Neuronal stem cell (in vitro differentiated cells): ENCODE measurements at regions not wholly inside any gene's neighbourhood (a gene's known extent, or its start where the extent isn't known, plus 50 kb on each side); places are given as distances from the start of the nearest gene placed in this dataset.

Experiments used
- DNase-seq: peaks from one replicate; pipeline ENCODE4 v3.0.0-alpha.2; 2013; ENCODE audit warnings: low spot score
- H2AFZ ChIP-seq: one replicate; pipeline ENCODE4 v1.6.1; 2013; ENCODE audit warnings: mild to moderate bottlenecking, low read length, inconsistent platforms
- H2AK5ac ChIP-seq: 2 replicates; pipeline ENCODE4 v1.6.1; 2013; ENCODE audit warnings: low read depth, mild to moderate bottlenecking, inconsistent platforms, low read length, moderate library complexity, mixed read lengths
- H2BK120ac ChIP-seq: 2 replicates; pipeline ENCODE4 v1.6.1; 2013; ENCODE audit warnings: low read depth, mild to moderate bottlenecking, inconsistent platforms, low read length, moderate library complexity, mixed read lengths
- H2BK12ac ChIP-seq: one replicate; pipeline ENCODE4 v1.6.1; 2013; ENCODE audit warnings: low read length, inconsistent platforms
- H2BK15ac ChIP-seq: 2 replicates; pipeline ENCODE4 v1.6.1; 2013; ENCODE audit warnings: mild to moderate bottlenecking, low read length, inconsistent platforms, mixed read lengths
- H2BK5ac ChIP-seq: one replicate; pipeline ENCODE4 v1.6.1; 2013; ENCODE audit warnings: inconsistent platforms, mild to moderate bottlenecking, low read length, moderate library complexity
- H3K14ac ChIP-seq: one replicate; pipeline ENCODE4 v1.6.1; 2013; ENCODE audit warnings: low read length, inconsistent platforms
- H3K18ac ChIP-seq: 2 replicates; pipeline ENCODE4 v1.6.1; 2013; ENCODE audit warnings: low read length, inconsistent platforms
- H3K23ac ChIP-seq: 2 replicates; pipeline ENCODE4 v1.6.1; 2013; ENCODE audit warnings: low read depth, mild to moderate bottlenecking, mixed read lengths, low read length, inconsistent platforms; ENCODE audit not compliant: poor library complexity
- H3K27ac ChIP-seq: replicated peaks from 3 replicates; pipeline ENCODE4 v1.5.1; 2013; ENCODE audit warnings: low read length, inconsistent platforms
- H3K27me3 ChIP-seq, 3 experiments: 2 replicates each; pipeline ENCODE4 v1.6.1; 2013; ENCODE audit warnings: low read length in 3 of 3, mild to moderate bottlenecking in 2 of 3, inconsistent platforms in 1 of 3, low read depth in 1 of 3, mixed read lengths in 1 of 3, moderate library complexity in 1 of 3; ENCODE audit not compliant: control insufficient read depth in 3 of 3, insufficient read depth in 3 of 3
- H3K36me3 ChIP-seq, 2 donors: replicated peaks in 1 of 2; 2 replicates each; pipeline ENCODE4 v1.6.1; 2013; ENCODE audit warnings: low read length in 2 of 2; ENCODE audit not compliant: control insufficient read depth in 2 of 2, insufficient read depth in 2 of 2
- H3K4ac ChIP-seq: 2 replicates; pipeline ENCODE4 v1.6.1; 2013; ENCODE audit warnings: inconsistent platforms, mild to moderate bottlenecking, low read length, moderate library complexity
- H3K4me1 ChIP-seq, 2 donors: 1 replicate in 1 of 2; 2 replicates in 1 of 2; pipeline ENCODE4 v1.6.1; 2013; ENCODE audit warnings: low read length in 2 of 2, low read depth in 1 of 2; ENCODE audit not compliant: control insufficient read depth in 2 of 2, insufficient read depth in 1 of 2
- H3K4me2 ChIP-seq: one replicate; pipeline ENCODE4 v1.6.1; 2013; ENCODE audit warnings: mild to moderate bottlenecking, low read length, inconsistent platforms; ENCODE audit not compliant: insufficient read depth, poor library complexity, severe bottlenecking
- H3K4me3 ChIP-seq, 2 donors: 2 replicates each; pipeline ENCODE4 v1.5.1; 2013; ENCODE audit warnings: low read length in 2 of 2, mild to moderate bottlenecking in 2 of 2, inconsistent platforms in 1 of 2, moderate library complexity in 1 of 2
- H3K79me1 ChIP-seq: one replicate; pipeline ENCODE4 v1.6.1; 2013; ENCODE audit warnings: low read depth, mild to moderate bottlenecking, inconsistent platforms, low read length, moderate library complexity
- H3K9ac ChIP-seq: one replicate; pipeline ENCODE4 v1.6.1; 2013; ENCODE audit warnings: mild to moderate bottlenecking, low read depth, low read length, inconsistent platforms; ENCODE audit not compliant: poor library complexity
- H3K9me3 ChIP-seq, 2 donors: replicated peaks in 1 of 2; 2 replicates each; pipeline versions ENCODE3 to v1.6.1; 2013; ENCODE audit warnings: low read length in 2 of 2, mild to moderate bottlenecking in 2 of 2, inconsistent platforms in 1 of 2, low read depth in 1 of 2, mixed read lengths in 1 of 2, moderate library complexity in 1 of 2; ENCODE audit not compliant: control insufficient read depth in 2 of 2, insufficient read depth in 1 of 2
- H4K8ac ChIP-seq: one replicate; pipeline ENCODE4 v1.6.1; 2013; ENCODE audit warnings: low read depth, mild to moderate bottlenecking, inconsistent platforms, low read length, moderate library complexity
- H4K91ac ChIP-seq: one replicate; pipeline ENCODE4 v1.6.1; 2013; ENCODE audit warnings: low read length, low read depth, mild to moderate bottlenecking, inconsistent platforms; ENCODE audit not compliant: poor library complexity
- WGBS, 2 donors: extraction: QIAGEN DNeasy Blood & Tissue Kit; methylation state at CpG; one replicate each; pipeline ENCODE4 v1.1.7; 2013; ENCODE audit warnings: missing lambda C conversion rate in 2 of 2, mixed read lengths in 1 of 2; ENCODE audit not compliant: insufficient read length in 2 of 2, insufficient replicate concordance in 1 of 2; ENCODE audit errors: extremely low coverage in 2 of 2; 5-methylcytosine and 5-hydroxymethylcytosine counted together

DNA sequence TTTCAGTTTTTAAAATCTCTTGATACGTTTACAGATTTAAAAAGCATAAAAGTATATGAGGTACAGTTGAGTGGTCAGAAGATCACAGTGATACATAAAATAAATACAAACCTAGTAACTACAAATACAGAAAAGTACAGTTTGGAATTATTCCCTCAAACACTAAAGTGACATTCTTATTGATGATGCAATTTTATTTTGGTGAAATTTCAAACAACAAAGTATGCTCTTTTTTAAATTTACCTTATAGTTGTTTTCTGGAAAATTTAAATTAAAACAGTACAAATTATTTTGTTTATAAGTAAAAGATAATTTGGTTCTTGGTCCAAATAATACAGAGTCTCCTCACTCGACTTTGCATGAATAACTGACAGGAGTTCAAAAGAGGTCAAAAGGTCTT is 1305.1 kb upstream of the GJE1 start:
- Histone ChIP-seq H3K9ac (no peak overlapping the region), H4K91ac (no peak overlapping the region), H3K36me3 (no peaks in the 10 kb centered on the region), H3K23ac (no peak overlapping the region), H2AK5ac (no peak overlapping the region), H3K18ac (no peak overlapping the region), H3K9me3 (peaks cover 0 to 2% of the 10 kb centered on the region in 2 donors), H3K27me3 (no peaks in the 10 kb centered on the region), H4K8ac (no peak overlapping the region), H3K27ac (no peak overlapping the region), H3K4ac (no peak overlapping the region), H2BK15ac (no peak overlapping the region), H2BK12ac (no peak overlapping the region), H2BK5ac (no peak overlapping the region), H2AFZ (no peak overlapping the region), H3K4me2 (no peak overlapping the region), H3K4me1 (no peaks in the 10 kb centered on the region), H3K4me3 (no peak overlapping the region), H2BK120ac (no peak overlapping the region), H3K79me1 (no peaks in the 10 kb centered on the region), H3K14ac (no peak overlapping the region)
- no CpG with 5 or more reads among the region's 2 CpGs for WGBS, 2 donors
- DNase-seq: no peak

DNA sequence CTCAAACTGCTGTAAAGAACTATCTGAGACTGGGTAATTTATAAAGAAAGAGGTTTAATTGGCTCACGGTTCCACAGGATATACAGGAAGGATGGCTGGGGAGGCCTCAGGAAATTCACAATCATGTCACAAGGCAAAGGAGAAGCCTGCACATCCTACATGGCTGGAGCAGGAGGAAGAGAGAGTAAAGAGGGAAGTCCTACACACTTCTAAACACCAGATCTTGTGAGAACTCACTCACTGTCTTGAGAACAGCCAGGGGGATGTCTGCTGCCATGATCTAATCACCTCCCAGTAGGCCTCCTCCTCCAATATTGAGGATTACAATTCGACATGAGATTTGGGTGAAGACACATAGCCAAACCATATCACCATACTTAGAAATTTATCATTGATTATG is 1307.0 kb upstream of the GJE1 start:
- Histone ChIP-seq H3K14ac (no peak overlapping the region), H3K4ac (no peak overlapping the region), H3K4me3 (no peak overlapping the region), H3K79me1 (no peaks in the 10 kb centered on the region), H3K4me1 (no peaks in the 10 kb centered on the region), H2AK5ac (no peak overlapping the region), H3K9me3 (peaks cover 0 to 2% of the 10 kb centered on the region in 2 donors), H3K18ac (no peak overlapping the region), H3K27me3 (no peaks in the 10 kb centered on the region), H3K9ac (no peak overlapping the region), H4K91ac (no peak overlapping the region), H3K4me2 (no peak overlapping the region), H3K23ac (no peak overlapping the region), H3K36me3 (no peaks in the 10 kb centered on the region), H2BK5ac (no peak overlapping the region), H2AFZ (no peak overlapping the region), H3K27ac (no peak overlapping the region), H4K8ac (no peak overlapping the region), H2BK15ac (no peak overlapping the region), H2BK120ac (no peak overlapping the region), H2BK12ac (no peak overlapping the region)
- no CpG with 5 or more reads among the region's 2 CpGs for WGBS, 2 donors
- no peak for DNase-seq

DNA sequence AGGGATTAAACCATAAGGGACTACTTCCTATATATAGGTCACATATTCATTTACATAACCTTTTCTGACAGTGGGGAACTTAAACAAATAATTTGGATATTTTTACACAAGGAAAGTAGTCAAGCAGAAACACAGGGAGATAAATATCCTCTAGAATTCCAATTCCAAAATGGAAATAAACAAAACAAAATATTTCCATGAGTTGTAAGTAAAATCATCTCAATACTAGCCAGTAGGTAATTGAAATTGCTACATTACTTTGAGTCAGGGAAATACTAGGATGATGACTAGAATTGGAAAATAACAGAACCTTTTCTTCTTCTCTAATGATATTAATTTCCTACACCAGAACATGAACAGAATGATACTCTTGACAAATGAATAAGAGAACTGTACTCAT is 1308.1 kb upstream of the GJE1 start:
- Histone ChIP-seq H3K4ac (no peak overlapping the region), H4K8ac (no peak overlapping the region), H2BK15ac (no peak overlapping the region), H3K36me3 (no peaks in the 10 kb centered on the region), H3K18ac (no peak overlapping the region), H3K9me3 (no peaks in the 10 kb centered on the region), H3K14ac (no peak overlapping the region), H3K4me1 (no peaks in the 10 kb centered on the region), H3K27ac (no peak overlapping the region), H3K23ac (no peak overlapping the region), H3K4me3 (no peak overlapping the region), H2BK12ac (no peak overlapping the region), H2BK120ac (no peak overlapping the region), H2AFZ (no peak overlapping the region), H3K4me2 (no peak overlapping the region), H3K27me3 (no peaks in the 10 kb centered on the region), H3K79me1 (no peaks in the 10 kb centered on the region), H2BK5ac (no peak overlapping the region), H4K91ac (no peak overlapping the region), H2AK5ac (no peak overlapping the region), H3K9ac (no peak overlapping the region)
- DNase-seq: no peak

DNA sequence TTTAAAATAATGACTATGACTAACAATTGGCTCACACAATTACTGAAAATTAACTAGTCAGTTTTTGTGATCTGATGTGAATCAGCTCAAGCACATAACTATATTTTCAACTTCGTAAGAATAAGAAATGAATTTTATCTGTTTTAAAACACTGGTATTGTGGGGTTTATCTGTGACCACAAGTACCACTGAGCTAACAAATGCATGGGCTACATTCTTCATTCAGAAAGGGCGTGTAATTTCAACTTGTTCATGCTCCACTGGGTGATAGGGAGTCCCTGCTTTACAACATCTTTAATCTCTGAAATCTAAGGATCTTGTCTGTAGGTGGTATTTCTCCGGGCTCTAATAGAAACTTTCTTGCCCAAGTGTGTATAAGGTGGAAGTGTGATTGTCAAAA is 1311.5 kb upstream of the GJE1 start:
- no peak overlapping the region for H4K8ac ChIP-seq
- no CpG with 5 or more reads among the region's 3 CpGs for WGBS, 2 donors
- H3K9me3 ChIP-seq: no peaks in the 10 kb centered on the region
- no peaks in the 10 kb centered on the region for H3K79me1 ChIP-seq
- no peak overlapping the region for H3K4me3 ChIP-seq
- no peaks in the 10 kb centered on the region for H3K27me3 ChIP-seq
- H3K9ac ChIP-seq: no peak overlapping the region
- no peak overlapping the region for H2BK5ac ChIP-seq
- H3K4me2 ChIP-seq: no peak overlapping the region
- H3K4me1 ChIP-seq: no peaks in the 10 kb centered on the region
- H3K18ac ChIP-seq: no peak overlapping the region
- H3K36me3 ChIP-seq: no peaks in the 10 kb centered on the region
- H2BK15ac ChIP-seq: no peak overlapping the region
- no peak overlapping the region for H2AFZ ChIP-seq
- no peak overlapping the region for H2BK12ac ChIP-seq
- H2AK5ac ChIP-seq: no peak overlapping the region
- H3K27ac ChIP-seq: no peak overlapping the region
- H3K23ac ChIP-seq: no peak overlapping the region
- no peak overlapping the region for H3K4ac ChIP-seq
- no peak for DNase-seq
- no peak overlapping the region for H3K14ac ChIP-seq
- H4K91ac ChIP-seq: no peak overlapping the region
- no peak overlapping the region for H2BK120ac ChIP-seq
